Effector memory CD4-positive, alpha-beta T cell (primary cell): ENCODE measurements at regions not wholly inside any gene's neighbourhood (a gene's known extent, or its start where the extent isn't known, plus 50 kb on each side); places are given as distances from the start of the nearest gene placed in this dataset.

Experiments used
- DNase-seq, 3 donors: peaks; one replicate each; pipeline ENCODE4 v3.0.0-alpha.2; 2020
- H3K27ac ChIP-seq: 2 replicates; pipeline ENCODE4 v1.7.0; 2013; ENCODE audit warnings: mild to moderate bottlenecking, low read length, moderate library complexity; ENCODE audit not compliant: insufficient read depth, poor library complexity, severe bottlenecking
- H3K27me3 ChIP-seq: replicated peaks from 2 replicates; pipeline ENCODE4 v1.7.0; 2013; ENCODE audit warnings: mild to moderate bottlenecking, low read length; ENCODE audit not compliant: insufficient read depth, control insufficient read depth, poor library complexity, severe bottlenecking
- H3K36me3 ChIP-seq: 2 replicates; pipeline ENCODE4 v1.7.0; 2013; ENCODE audit warnings: mild to moderate bottlenecking, low read length, moderate library complexity; ENCODE audit not compliant: control insufficient read depth, insufficient read depth
- H3K4me1 ChIP-seq: 2 replicates; pipeline ENCODE4 v1.7.0; 2013; ENCODE audit warnings: low read length, mild to moderate bottlenecking; ENCODE audit not compliant: control insufficient read depth, insufficient read depth, poor library complexity, severe bottlenecking
- H3K4me3 ChIP-seq: 2 replicates; pipeline ENCODE4 v1.7.0; 2013; ENCODE audit warnings: low read length, low read depth, mild to moderate bottlenecking; ENCODE audit not compliant: insufficient read depth, poor library complexity, severe bottlenecking
- H3K9me3 ChIP-seq: 2 replicates; pipeline ENCODE4 v1.7.0; 2013; ENCODE audit warnings: mild to moderate bottlenecking, low read length, moderate library complexity; ENCODE audit not compliant: control insufficient read depth

- Histone ChIP-seq H3K36me3 (no peaks in the 10 kb centered on the region), H3K9me3 (no peaks in the 10 kb centered on the region), H3K4me3 (no peak overlapping the region), H3K27ac (no peak overlapping the region), H3K4me1 (no peaks in the 10 kb centered on the region), H3K27me3 (no peaks in the 10 kb centered on the region)
- no peak for DNase-seq
Observed at GRCh38 chr4:77493120-77493752, 112.4 kb upstream of the CXCL13 start.

GRCh38 chr4:77493829-77494551 is 111.6 kb upstream of the CXCL13 start:
- Histone ChIP-seq H3K9me3 (no peaks in the 10 kb centered on the region), H3K4me1 (no peaks in the 10 kb centered on the region), H3K4me3 (no peak overlapping the region), H3K27me3 (no peaks in the 10 kb centered on the region), H3K27ac (no peak overlapping the region), H3K36me3 (no peaks in the 10 kb centered on the region)
- DNase-seq = no peak

GRCh38 chr4:77496457-77496856 is 109.2 kb upstream of the CXCL13 start:
- no peak for DNase-seq
- no peak overlapping the region for H3K4me3 ChIP-seq
- no peaks in the 10 kb centered on the region for H3K9me3 ChIP-seq
- H3K27ac ChIP-seq = no peak overlapping the region
- H3K27me3 ChIP-seq = no peaks in the 10 kb centered on the region
- no peaks in the 10 kb centered on the region for H3K36me3 ChIP-seq
- H3K4me1 ChIP-seq = no peaks in the 10 kb centered on the region

GRCh38 chr4:77500801-77501200 is 104.8 kb upstream of the CXCL13 start:
- H3K4me3 ChIP-seq = no peak overlapping the region
- H3K9me3 ChIP-seq = no peaks in the 10 kb centered on the region
- no peaks in the 10 kb centered on the region for H3K36me3 ChIP-seq
- H3K4me1 ChIP-seq = no peaks in the 10 kb centered on the region
- no peak overlapping the region for H3K27ac ChIP-seq
- H3K27me3 ChIP-seq = no peaks in the 10 kb centered on the region
- DNase-seq = no peak

- no peaks in the 10 kb centered on the region for H3K9me3 ChIP-seq
- H3K27ac ChIP-seq = no peak overlapping the region
- H3K36me3 ChIP-seq = no peaks in the 10 kb centered on the region
- no peaks in the 10 kb centered on the region for H3K4me1 ChIP-seq
- H3K4me3 ChIP-seq = no peak overlapping the region
- no peak for DNase-seq
- H3K27me3 ChIP-seq = no peaks in the 10 kb centered on the region
Observed at GRCh38 chr4:77501240-77501639, 104.4 kb upstream of the CXCL13 start.

- Histone ChIP-seq H3K4me3 (no peak overlapping the region), H3K4me1 (no peaks in the 10 kb centered on the region), H3K36me3 (no peaks in the 10 kb centered on the region), H3K9me3 (no peaks in the 10 kb centered on the region), H3K27me3 (no peaks in the 10 kb centered on the region), H3K27ac (no peak overlapping the region)
- DNase-seq = no peak
Observed at GRCh38 chr4:77501851-77502250, 103.8 kb upstream of the CXCL13 start.

- Histone ChIP-seq H3K27ac (no peak overlapping the region), H3K27me3 (no peaks in the 10 kb centered on the region), H3K36me3 (no peaks in the 10 kb centered on the region), H3K4me3 (no peak overlapping the region), H3K9me3 (no peaks in the 10 kb centered on the region), H3K4me1 (no peaks in the 10 kb centered on the region)
- DNase-seq = no peak
Observed at GRCh38 chr4:77504407-77504806, 101.2 kb upstream of the CXCL13 start.

GRCh38 chr4:77505275-77505957 is 100.2 kb upstream of the CXCL13 start:
- no peaks in the 10 kb centered on the region for H3K4me1 ChIP-seq
- no peak overlapping the region for H3K27ac ChIP-seq
- no peaks in the 10 kb centered on the region for H3K27me3 ChIP-seq
- H3K36me3 ChIP-seq = no peaks in the 10 kb centered on the region
- no peak overlapping the region for H3K4me3 ChIP-seq
- no peak for DNase-seq
- no peaks in the 10 kb centered on the region for H3K9me3 ChIP-seq

- Histone ChIP-seq H3K36me3 (no peaks in the 10 kb centered on the region), H3K4me3 (no peak overlapping the region), H3K27me3 (no peaks in the 10 kb centered on the region), H3K9me3 (no peaks in the 10 kb centered on the region), H3K4me1 (no peaks in the 10 kb centered on the region), H3K27ac (no peak overlapping the region)
- DNase-seq = no peak
Observed at GRCh38 chr4:77505958-77506319, 99.7 kb upstream of the CXCL13 start.

- H3K4me1 ChIP-seq = no peaks in the 10 kb centered on the region
- no peak for DNase-seq
- no peak overlapping the region for H3K4me3 ChIP-seq
- no peaks in the 10 kb centered on the region for H3K36me3 ChIP-seq
- no peaks in the 10 kb centered on the region for H3K27me3 ChIP-seq
- H3K9me3 ChIP-seq = no peaks in the 10 kb centered on the region
- H3K27ac ChIP-seq = no peak overlapping the region
Observed at GRCh38 chr4:77510367-77510766, 95.3 kb upstream of the CXCL13 start.
